Liver (tissue), 3 donors: ENCODE measurements at regions not wholly inside any gene's neighbourhood (a gene's known extent, or its start where the extent isn't known, plus 50 kb on each side); places are given as distances from the start of the nearest gene placed in this dataset.

ENCODE experiments used
- ATF3 ChIP-seq: IDR thresholded peaks from 2 replicates; pipeline ENCODE4 v1.6.1; 2016; ENCODE audit warnings: antibody characterized with exemption
- CTCF ChIP-seq: fragments of 150-350 bp; IDR thresholded peaks from 2 replicates; pipeline ENCODE4 v1.5.1; 2017; ENCODE audit warnings: improper control_type of control experiment, low read depth, low read length; ENCODE audit not compliant: missing input control
- JUND ChIP-seq, 2 donors: IDR thresholded peaks; 2 replicates each; pipeline ENCODE4 v1.6.1; 2016; ENCODE audit warnings: antibody characterized with exemption in 2 of 2
- RAD21 ChIP-seq, 2 donors: IDR thresholded peaks; 2 replicates each; pipeline ENCODE4 v1.6.1; 2016; ENCODE audit warnings: antibody characterized with exemption in 2 of 2, mild to moderate bottlenecking in 2 of 2
- REST ChIP-seq: IDR thresholded peaks from 2 replicates; pipeline ENCODE4 v1.6.1; 2016; ENCODE audit warnings: antibody characterized with exemption, mild to moderate bottlenecking
- SP1 ChIP-seq: IDR thresholded peaks from 2 replicates; pipeline ENCODE4 v1.6.1; 2018; ENCODE audit warnings: antibody characterized with exemption, mild to moderate bottlenecking
- YY1 ChIP-seq: IDR thresholded peaks from 2 replicates; pipeline ENCODE4 v1.6.1; 2016; ENCODE audit warnings: antibody characterized with exemption, mild to moderate bottlenecking
- donor health status: healthy.
- donor health status: healthy.

GRCh38 chr18:66438711-66439536 lies 165.0 kb downstream of the CDH19 start:
- TF ChIP-seq CTCF (no peak), YY1 (no peak), REST (no peak), RAD21 (IDR thresholded peaks at IDR 0.05) (no peak), SP1 (no peak), JUND (IDR thresholded peaks at IDR 0.05) (no peak), ATF3 (no peak)
